Neural cell (in vitro differentiated cells): ENCODE measurements at regions not wholly inside any gene's neighbourhood (a gene's known extent, or its start where the extent isn't known, plus 50 kb on each side); places are given as distances from the start of the nearest gene placed in this dataset.

Experiments
- H2AFZ ChIP-seq: fragments of 200-600, 300-800 bp; sonication (generic), shearing (Covaris generic); 2 replicates; pipeline ENCODE4 v1.6.0; 2014; ENCODE audit warnings: low read depth, mild to moderate bottlenecking, antibody characterized with exemption, low read length, moderate library complexity
- H3F3A ChIP-seq: fragments of 200-600 bp; shearing (Covaris generic); 2 replicates; pipeline ENCODE4 v1.6.1; 2016; ENCODE audit warnings: mild to moderate bottlenecking, moderate library complexity, mixed read lengths, antibody characterized with exemption, low read length; ENCODE audit not compliant: insufficient read depth, poor library complexity, severe bottlenecking
- H3K27ac ChIP-seq: fragments of 200-600, 300-800 bp; sonication (generic), shearing (Covaris generic); 2 replicates; pipeline ENCODE4 v1.5.1; 2014; ENCODE audit warnings: mild to moderate bottlenecking, low read length, moderate library complexity
- H3K27me3 ChIP-seq: fragments of 300-800, 200-600 bp; sonication (generic), shearing (Covaris generic); 2 replicates; pipeline ENCODE4 v1.6.0; 2014; ENCODE audit warnings: mild to moderate bottlenecking, low read depth, low read length, moderate library complexity; ENCODE audit not compliant: insufficient read depth
- H3K36me3 ChIP-seq: fragments of 300-800, 200-600 bp; sonication (generic), shearing (Covaris generic); 2 replicates; pipeline ENCODE4 v1.5.1; 2014; ENCODE audit warnings: mild to moderate bottlenecking, antibody characterized with exemption, low read length, moderate library complexity; ENCODE audit not compliant: insufficient read depth
- H3K4me2 ChIP-seq: fragments of 300-800, 200-600 bp; sonication (generic), shearing (Covaris generic); 2 replicates; pipeline ENCODE4 v1.6.0; 2014; ENCODE audit warnings: mild to moderate bottlenecking, low read length
- H3K4me3 ChIP-seq: fragments of 300-800, 200-600 bp; sonication (generic), shearing (Covaris generic); 2 replicates; pipeline ENCODE4 v1.5.1; 2014; ENCODE audit warnings: mild to moderate bottlenecking, low read length, moderate library complexity
- H3K79me2 ChIP-seq: fragments of 200-600 bp; shearing (Covaris generic); replicated peaks from 2 replicates; pipeline ENCODE4 v1.6.0; 2014; ENCODE audit warnings: mild to moderate bottlenecking, low read length, moderate library complexity; ENCODE audit not compliant: insufficient read depth
- H3K9ac ChIP-seq: fragments of 300-800, 200-600 bp; sonication (generic), shearing (Covaris generic); 2 replicates; pipeline ENCODE4 v1.6.1; 2016; ENCODE audit warnings: mild to moderate bottlenecking, low read length, mixed read lengths
- H3K9me2 ChIP-seq: fragments of 200-600 bp; shearing (Covaris generic); 2 replicates; pipeline ENCODE4 v1.6.1; 2016; ENCODE audit warnings: mild to moderate bottlenecking, low read length, mixed read lengths; ENCODE audit not compliant: insufficient read depth
- H3K9me3 ChIP-seq: fragments of 200-600, 300-800 bp; sonication (generic), shearing (Covaris generic); 2 replicates; pipeline ENCODE4 v1.6.1; 2016; ENCODE audit warnings: mild to moderate bottlenecking, mixed run types, low read length, moderate library complexity, mixed read lengths
- H4K20me1 ChIP-seq: fragments of 200-600 bp; shearing (Covaris generic); 2 replicates; pipeline ENCODE4 v1.6.1; 2016; ENCODE audit warnings: mild to moderate bottlenecking, mixed run types; ENCODE audit not compliant: insufficient read depth
- EP300 ChIP-seq: fragments of 450-650 bp; conservative IDR thresholded peaks from 2 replicates; pipeline ENCODE4 v1.6.1; 2014; ENCODE audit warnings: antibody characterized with exemption, mild to moderate bottlenecking, moderate library complexity; ENCODE audit not compliant: poor library complexity, severe bottlenecking
- EZH2 ChIP-seq: fragments of 200-600, 300-800 bp; shearing (Covaris generic), sonication (generic); IDR thresholded peaks from 2 replicates; pipeline ENCODE4 v1.6.1; 2014; ENCODE audit warnings: antibody characterized with exemption, low read length, borderline replicate concordance, mild to moderate bottlenecking; ENCODE audit not compliant: insufficient read depth, poor library complexity, severe bottlenecking
- MXI1 ChIP-seq: fragments of 450-650 bp; conservative IDR thresholded peaks from 2 replicates; pipeline ENCODE4 v1.6.1; 2014; ENCODE audit warnings: antibody characterized with exemption, mild to moderate bottlenecking; ENCODE audit not compliant: poor library complexity, severe bottlenecking
- POLR2AphosphoS5 ChIP-seq: IDR thresholded peaks from 2 replicates; pipeline ENCODE4 v1.6.1; 2012
- RAD21 ChIP-seq: fragments of 450-650 bp; conservative IDR thresholded peaks from 2 replicates; pipeline ENCODE4 v1.6.1; 2014; ENCODE audit warnings: antibody characterized with exemption, mild to moderate bottlenecking, moderate library complexity
- SMC3 ChIP-seq: fragments of 450-650 bp; conservative IDR thresholded peaks from 2 replicates; pipeline ENCODE4 v1.6.1; 2014; ENCODE audit warnings: antibody characterized with exemption, mild to moderate bottlenecking, moderate library complexity; ENCODE audit not compliant: poor library complexity
- TAF1 ChIP-seq: IDR thresholded peaks from 2 replicates; pipeline ENCODE4 v1.6.1; 2012; ENCODE audit warnings: low read depth
- TF ChIP-seq, protein P1 (sequence below): fragments of 450-650 bp; IDR thresholded peaks from 2 replicates; pipeline ENCODE4 v1.5.1; 2014; ENCODE audit warnings: antibody characterized with exemption, mild to moderate bottlenecking, moderate library complexity; ENCODE audit not compliant: poor library complexity, severe bottlenecking
- TF ChIP-seq, protein P2 (sequence below): IDR thresholded peaks from 2 replicates; pipeline ENCODE4 v1.6.1; 2012; ENCODE audit warnings: borderline replicate concordance

DNA sequence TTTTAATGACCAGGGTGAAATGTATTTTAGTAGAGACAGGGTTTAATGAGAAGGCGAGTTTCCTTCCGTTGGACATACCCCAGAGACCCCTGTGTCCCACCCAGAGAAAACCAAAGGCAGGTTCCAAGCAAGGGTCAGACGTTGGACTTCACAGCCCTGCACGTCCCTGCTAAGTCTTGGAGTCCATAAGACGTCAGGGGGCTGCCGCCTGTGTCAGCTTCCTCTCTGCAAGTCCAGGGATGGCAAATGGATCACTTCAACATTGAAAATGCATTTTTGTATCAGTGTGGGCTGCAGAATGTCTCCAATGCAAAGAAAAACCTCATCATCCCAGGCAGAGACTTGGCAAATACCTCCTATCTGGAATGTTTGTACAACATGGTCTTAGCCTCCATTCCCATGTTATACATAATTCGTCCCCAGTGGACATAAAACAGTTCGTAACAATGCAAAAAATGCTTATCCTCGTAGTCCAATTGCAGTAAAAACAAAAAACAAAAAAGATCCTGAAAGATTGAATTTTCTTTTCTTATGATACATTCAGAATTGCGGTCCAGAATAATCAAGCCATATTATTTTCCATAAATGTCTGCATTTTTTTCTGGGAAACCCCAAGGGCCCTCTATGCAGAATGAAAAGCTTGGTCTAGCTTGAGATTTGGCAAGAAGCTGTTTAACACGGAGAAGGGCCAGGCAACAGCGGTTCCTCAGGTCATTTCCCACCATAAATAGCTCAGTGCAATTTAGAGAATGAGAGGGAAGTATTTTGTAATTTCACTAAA, 190.9 kb downstream of the SHOX start:
- Histone ChIP-seq H3K36me3 (no peaks in the 10 kb centered on the region), H3K9me3 (no peaks in the 10 kb centered on the region), H3K4me2 (no peak overlapping the region), H3F3A (no peaks in the 10 kb centered on the region), H3K4me3 (no peak overlapping the region), H3K27me3 (no peaks in the 10 kb centered on the region), H3K79me2 (no peaks in the 10 kb centered on the region), H3K9ac (no peak overlapping the region), H4K20me1 (no peaks in the 10 kb centered on the region), H2AFZ (no peak overlapping the region), H3K27ac (no peak overlapping the region), H3K9me2 (no peaks in the 10 kb centered on the region)
- no peak for TF ChIP-seq EP300
- TF ChIP-seq MXI1: no peak
- TF ChIP-seq TAF1: no peak
- TF ChIP-seq, protein P1, sequence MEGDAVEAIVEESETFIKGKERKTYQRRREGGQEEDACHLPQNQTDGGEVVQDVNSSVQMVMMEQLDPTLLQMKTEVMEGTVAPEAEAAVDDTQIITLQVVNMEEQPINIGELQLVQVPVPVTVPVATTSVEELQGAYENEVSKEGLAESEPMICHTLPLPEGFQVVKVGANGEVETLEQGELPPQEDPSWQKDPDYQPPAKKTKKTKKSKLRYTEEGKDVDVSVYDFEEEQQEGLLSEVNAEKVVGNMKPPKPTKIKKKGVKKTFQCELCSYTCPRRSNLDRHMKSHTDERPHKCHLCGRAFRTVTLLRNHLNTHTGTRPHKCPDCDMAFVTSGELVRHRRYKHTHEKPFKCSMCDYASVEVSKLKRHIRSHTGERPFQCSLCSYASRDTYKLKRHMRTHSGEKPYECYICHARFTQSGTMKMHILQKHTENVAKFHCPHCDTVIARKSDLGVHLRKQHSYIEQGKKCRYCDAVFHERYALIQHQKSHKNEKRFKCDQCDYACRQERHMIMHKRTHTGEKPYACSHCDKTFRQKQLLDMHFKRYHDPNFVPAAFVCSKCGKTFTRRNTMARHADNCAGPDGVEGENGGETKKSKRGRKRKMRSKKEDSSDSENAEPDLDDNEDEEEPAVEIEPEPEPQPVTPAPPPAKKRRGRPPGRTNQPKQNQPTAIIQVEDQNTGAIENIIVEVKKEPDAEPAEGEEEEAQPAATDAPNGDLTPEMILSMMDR: no peak
- TF ChIP-seq RAD21: no peak
- no peak for TF ChIP-seq EZH2
- TF ChIP-seq, protein P2, sequence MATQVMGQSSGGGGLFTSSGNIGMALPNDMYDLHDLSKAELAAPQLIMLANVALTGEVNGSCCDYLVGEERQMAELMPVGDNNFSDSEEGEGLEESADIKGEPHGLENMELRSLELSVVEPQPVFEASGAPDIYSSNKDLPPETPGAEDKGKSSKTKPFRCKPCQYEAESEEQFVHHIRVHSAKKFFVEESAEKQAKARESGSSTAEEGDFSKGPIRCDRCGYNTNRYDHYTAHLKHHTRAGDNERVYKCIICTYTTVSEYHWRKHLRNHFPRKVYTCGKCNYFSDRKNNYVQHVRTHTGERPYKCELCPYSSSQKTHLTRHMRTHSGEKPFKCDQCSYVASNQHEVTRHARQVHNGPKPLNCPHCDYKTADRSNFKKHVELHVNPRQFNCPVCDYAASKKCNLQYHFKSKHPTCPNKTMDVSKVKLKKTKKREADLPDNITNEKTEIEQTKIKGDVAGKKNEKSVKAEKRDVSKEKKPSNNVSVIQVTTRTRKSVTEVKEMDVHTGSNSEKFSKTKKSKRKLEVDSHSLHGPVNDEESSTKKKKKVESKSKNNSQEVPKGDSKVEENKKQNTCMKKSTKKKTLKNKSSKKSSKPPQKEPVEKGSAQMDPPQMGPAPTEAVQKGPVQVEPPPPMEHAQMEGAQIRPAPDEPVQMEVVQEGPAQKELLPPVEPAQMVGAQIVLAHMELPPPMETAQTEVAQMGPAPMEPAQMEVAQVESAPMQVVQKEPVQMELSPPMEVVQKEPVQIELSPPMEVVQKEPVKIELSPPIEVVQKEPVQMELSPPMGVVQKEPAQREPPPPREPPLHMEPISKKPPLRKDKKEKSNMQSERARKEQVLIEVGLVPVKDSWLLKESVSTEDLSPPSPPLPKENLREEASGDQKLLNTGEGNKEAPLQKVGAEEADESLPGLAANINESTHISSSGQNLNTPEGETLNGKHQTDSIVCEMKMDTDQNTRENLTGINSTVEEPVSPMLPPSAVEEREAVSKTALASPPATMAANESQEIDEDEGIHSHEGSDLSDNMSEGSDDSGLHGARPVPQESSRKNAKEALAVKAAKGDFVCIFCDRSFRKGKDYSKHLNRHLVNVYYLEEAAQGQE: no peak
- no peak for TF ChIP-seq POLR2AphosphoS5
- no peak for TF ChIP-seq SMC3

DNA sequence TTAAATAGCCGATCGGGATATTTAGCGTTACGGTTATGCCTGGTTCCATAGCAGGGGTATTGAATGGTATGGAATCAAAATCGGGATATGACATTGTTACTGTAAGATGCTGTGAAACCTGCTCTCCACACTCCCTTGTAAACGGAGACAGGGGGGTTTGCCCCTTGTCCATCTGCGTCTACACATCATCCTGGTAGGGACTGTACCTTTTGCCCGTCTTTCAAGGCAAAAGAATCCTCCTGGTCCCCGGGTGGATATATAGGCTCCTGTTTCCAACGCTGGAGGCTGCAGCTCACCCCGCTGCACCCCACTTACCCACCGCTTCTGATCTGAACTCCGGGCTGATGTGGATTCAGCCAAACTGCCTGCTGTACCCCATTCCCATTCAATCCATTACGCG, 189.1 kb downstream of the SHOX start:
- TF ChIP-seq EZH2: no peak
- no peak for TF ChIP-seq SMC3
- TF ChIP-seq, protein P2: no peak
- TF ChIP-seq RAD21: no peak
- H4K20me1 ChIP-seq: no peaks in the 10 kb centered on the region

More for the DNA sequence above, 189.1 kb downstream of the SHOX start:
- Histone ChIP-seq H3K79me2 (no peaks in the 10 kb centered on the region), H2AFZ (no peak overlapping the region), H3K9ac (no peak overlapping the region), H3K27me3 (no peaks in the 10 kb centered on the region), H3K4me2 (no peak overlapping the region), H3K27ac (no peak overlapping the region), H3K9me2 (no peaks in the 10 kb centered on the region), H3F3A (no peaks in the 10 kb centered on the region), H3K9me3 (no peaks in the 10 kb centered on the region), H3K4me3 (no peak overlapping the region), H3K36me3 (no peaks in the 10 kb centered on the region)
